ENCODE measurements at regions not wholly inside any gene's neighbourhood (a gene's known extent, or its start where the extent isn't known, plus 50 kb on each side); places are given as distances from the start of the nearest gene placed in this dataset.

GRCh38 chr14:98243332-98243731 lies 1028.7 kb downstream of the BCL11B start:
- WGBS, 3 donors = 61 to 73% (median 63%) methylated on average over 4 of the region's 4 CpGs
- H3K27ac ChIP-seq = no peak overlapping the region
- no peaks in the 10 kb centered on the region for H3K4me1 ChIP-seq
- ATAC-seq = no peak
- H3K36me3 ChIP-seq (ENCODE audit: insufficient read depth in 1 of 2, low read depth in 1 of 2) = no peaks in the 10 kb centered on the region
- H3K4me3 ChIP-seq = no peak overlapping the region
- intact Hi-C loops (cut with DNase I) = no loop called here
- no peaks in the 10 kb centered on the region for H3K27me3 ChIP-seq (ENCODE audit: insufficient read depth in 3 of 3, low read length in 2 of 3)
- no peak for TF ChIP-seq CTCF (IDR thresholded peaks at IDR 0.05)
- DNase-seq = no peak
- H3K9me3 ChIP-seq = no peaks in the 10 kb centered on the region

- no peak for ATAC-seq
- Histone ChIP-seq H3K4me1 (no peaks in the 10 kb centered on the region), H3K9me3 (no peaks in the 10 kb centered on the region), H3K27ac (no peak overlapping the region), H3K27me3 (ENCODE audit: insufficient read depth in 3 of 3, low read length in 2 of 3) (no peaks in the 10 kb centered on the region), H3K36me3 (ENCODE audit: insufficient read depth in 1 of 2, low read depth in 1 of 2) (no peaks in the 10 kb centered on the region), H3K4me3 (no peak overlapping the region)
- DNase-seq = no peak
- intact Hi-C loops (cut with DNase I) = no loop called here
- no peak for TF ChIP-seq CTCF (IDR thresholded peaks at IDR 0.05)
- WGBS, 3 donors = 66 to 70% (median 67%) methylated on average over 12 of the region's 12 CpGs
Observed at GRCh38 chr14:98244162-98244948, 1027.6 kb downstream of the BCL11B start.

GRCh38 chr14:98244966-98245569 lies 1026.9 kb downstream of the BCL11B start:
- Histone ChIP-seq H3K27me3 (ENCODE audit: insufficient read depth in 3 of 3, low read length in 2 of 3) (no peaks in the 10 kb centered on the region), H3K4me3 (no peak overlapping the region), H3K4me1 (no peaks in the 10 kb centered on the region), H3K27ac (no peak overlapping the region), H3K36me3 (ENCODE audit: insufficient read depth in 1 of 2, low read depth in 1 of 2) (no peaks in the 10 kb centered on the region), H3K9me3 (no peaks in the 10 kb centered on the region)
- DNase-seq (no peak), ATAC-seq (no peak)
- no peak for TF ChIP-seq CTCF (IDR thresholded peaks at IDR 0.05)
- intact Hi-C loops (cut with DNase I) = no loop called here
- WGBS, 3 donors = 75 to 77% (median 76%) methylated on average over 7 of the region's 7 CpGs

- ATAC-seq (no peak), DNase-seq (no peak)
- H3K4me3 ChIP-seq = no peak overlapping the region
- WGBS, 3 donors = 66 to 74% (median 71%) methylated on average over 6 of the region's 6 CpGs
- TF ChIP-seq CTCF (IDR thresholded peaks at IDR 0.05) = no peak
- H3K4me1 ChIP-seq = no peaks in the 10 kb centered on the region
- intact Hi-C loops (cut with DNase I) = no loop called here
- no peaks in the 10 kb centered on the region for H3K27me3 ChIP-seq (ENCODE audit: insufficient read depth in 3 of 3, low read length in 2 of 3)
- H3K36me3 ChIP-seq (ENCODE audit: insufficient read depth in 1 of 2, low read depth in 1 of 2) = no peaks in the 10 kb centered on the region
- H3K9me3 ChIP-seq = no peaks in the 10 kb centered on the region
- no peak overlapping the region for H3K27ac ChIP-seq
Observed at GRCh38 chr14:98249057-98249456, 1022.9 kb downstream of the BCL11B start.

All from psoas muscle (tissue), 7 donors.